HCT116 (cell line): ENCODE measurements at regions not wholly inside any gene's neighbourhood (a gene's known extent, or its start where the extent isn't known, plus 50 kb on each side); places are given as distances from the start of the nearest gene placed in this dataset.

Experiments
- ATAC-seq: fragments of 200-7000 bp; cut with Tn5 transposase; 2 replicates; pipeline ENCODE4 v1.9.1; 2020; ENCODE audit warnings: mild to moderate bottlenecking, moderate library complexity
- BruUV-seq: library from RNA; stranded (reverse); fragments of 400-500 nt; replicated peaks from 2 replicates; lab custom pipeline; 2021; lab: Mats Ljungman, UMichigan
- CTCF ChIA-PET: fragments of 300-600 bp; sonication (Branson Sonifier 250); formaldehyde crosslinking; loops from one replicate; lab custom pipeline; 2021; ENCODE audit warnings: antibody characterized with exemption; lab: Charles Lee
- POLR2A ChIA-PET: fragments of 300-600, 350-600 bp; sonication (Branson Sonifier 250); formaldehyde crosslinking; loops from one replicate; lab custom pipeline; 2021; ENCODE audit warnings: antibody characterized with exemption; lab: Charles Lee
- RAD21 ChIA-PET, 2 experiments: fragments of 300-600 bp; sonication (Branson Sonifier 250); formaldehyde crosslinking; loops; one replicate each; lab custom pipeline; 2023; ENCODE audit warnings: low total read pairs in 2 of 2; ENCODE audit not compliant: uncharacterized antibody in 2 of 2, unreplicated experiment in 2 of 2, low non-redundant PET in 1 of 2; lab: Charles Lee
- DNase-seq: peaks from one replicate; pipeline ENCODE4 v3.0.0-alpha.2; 2010; ENCODE audit warnings: low read depth, low spot score
- H2AFZ ChIP-seq: fragments of 200-600 bp; shearing (Covaris generic), sonication (generic); 2 replicates; pipeline ENCODE4 v1.6.1; 2017; ENCODE audit warnings: low read depth, mixed run types, mixed read lengths, antibody characterized with exemption, low read length; ENCODE audit not compliant: poor library complexity, severe bottlenecking
- H3K27ac ChIP-seq: 2 replicates; pipeline ENCODE4 v1.5.1; 2012; ENCODE audit warnings: low read depth, low read length
- H3K27me3 ChIP-seq: fragments of 200-600 bp; sonication (generic); 2 replicates; pipeline ENCODE4 v1.6.1; 2016; ENCODE audit warnings: mixed run types, low read length, mixed read lengths; ENCODE audit not compliant: insufficient read depth
- H3K36me3 ChIP-seq, 2 experiments: fragments of 200-500 bp in 1 of 2; fragments of 200-600 bp in 1 of 2; sonication (Bioruptor generic) in 1 of 2; sonication (generic) in 1 of 2; 2 replicates each; pipeline versions ENCODE4 v1.5.1 to v1.6.1; 2014 to 2016; ENCODE audit warnings: low read length in 2 of 2, inconsistent platforms in 1 of 2, mixed read lengths in 1 of 2, mixed run types in 1 of 2; ENCODE audit not compliant: insufficient read depth in 2 of 2, control insufficient read depth in 1 of 2
- H3K4me1 ChIP-seq, 2 experiments: fragments of 200-600 bp in 1 of 2; sonication (generic) in 1 of 2; 2 replicates each; pipeline versions ENCODE4 v1.5.1 to v1.6.1; 2012 to 2017; ENCODE audit warnings: low read length in 2 of 2, inconsistent platforms in 1 of 2, mild to moderate bottlenecking in 1 of 2, mixed read lengths in 1 of 2, mixed run types in 1 of 2, moderate library complexity in 1 of 2; ENCODE audit not compliant: insufficient read depth in 2 of 2, control insufficient read depth in 1 of 2
- H3K4me2 ChIP-seq: fragments of 200-600 bp; sonication (generic); 2 replicates; pipeline ENCODE4 v1.6.1; 2017; ENCODE audit warnings: mixed run types, low read length, mixed read lengths
- H3K4me3 ChIP-seq, 2 experiments: fragments of 200-600 bp in 1 of 2; sonication (generic) in 1 of 2; replicated peaks in 1 of 2; 2 replicates each; pipeline ENCODE4 v1.5.1; 2011 to 2016; ENCODE audit warnings: low read length in 2 of 2, control low read depth in 1 of 2, low read depth in 1 of 2, mild to moderate bottlenecking in 1 of 2, mixed read lengths in 1 of 2, mixed run types in 1 of 2
- H3K79me2 ChIP-seq: fragments of 200-600 bp; sonication (generic); 2 replicates; pipeline ENCODE4 v1.6.1; 2017; ENCODE audit warnings: mild to moderate bottlenecking, mixed run types, low read length, moderate library complexity, mixed read lengths; ENCODE audit not compliant: insufficient read depth
- H3K9ac ChIP-seq: fragments of 200-600 bp; sonication (generic); 2 replicates; pipeline ENCODE4 v1.6.1; 2016; ENCODE audit warnings: low read length, mixed read lengths
- H3K9me2 ChIP-seq: fragments of 200-600 bp; sonication (generic), shearing (Covaris generic); 2 replicates; pipeline ENCODE4 v1.6.1; 2017; ENCODE audit warnings: mixed run types, mild to moderate bottlenecking, moderate library complexity; ENCODE audit not compliant: insufficient read depth
- H3K9me3 ChIP-seq, 2 experiments: fragments of 200-500 bp in 1 of 2; fragments of 200-600 bp in 1 of 2; sonication (Bioruptor generic) in 1 of 2; sonication (generic) in 1 of 2; 2 replicates each; pipeline ENCODE4 v1.6.1; 2014 to 2017; ENCODE audit warnings: low read length in 2 of 2, mixed read lengths in 2 of 2, inconsistent platforms in 1 of 2, low read depth in 1 of 2, mild to moderate bottlenecking in 1 of 2, mixed run types in 1 of 2, moderate library complexity in 1 of 2; ENCODE audit not compliant: control insufficient read depth in 1 of 2, insufficient read depth in 1 of 2
- H4K20me1 ChIP-seq: fragments of 200-600 bp; sonication (generic), shearing (Covaris generic); 2 replicates; pipeline ENCODE4 v1.6.1; 2017; ENCODE audit warnings: mixed run types, mild to moderate bottlenecking, moderate library complexity; ENCODE audit not compliant: insufficient read depth
- ATF3 ChIP-seq: IDR thresholded peaks from 2 replicates; pipeline ENCODE4 v1.6.1; 2012
- CBX3 ChIP-seq: IDR thresholded peaks from 2 replicates; pipeline ENCODE4 v1.6.1; 2012; ENCODE audit warnings: low read depth
- ELF1 ChIP-seq: IDR thresholded peaks from 2 replicates; pipeline ENCODE4 v1.6.1; 2012; ENCODE audit warnings: low read depth, borderline replicate concordance
- EZH2 ChIP-seq: fragments of 200-600 bp; sonication (generic); IDR thresholded peaks from 2 replicates; pipeline ENCODE4 v1.6.1; 2017; ENCODE audit warnings: antibody characterized with exemption, mixed run types
- EZH2phosphoT487 ChIP-seq: fragments of 200-600 bp; IDR thresholded peaks from 2 replicates; pipeline ENCODE4 v1.6.1; 2018; ENCODE audit warnings: antibody characterized with exemption, borderline replicate concordance
- MAX ChIP-seq: IDR thresholded peaks from 2 replicates; pipeline ENCODE4 v1.6.1; 2012
- POLR2AphosphoS5 ChIP-seq: IDR thresholded peaks from 2 replicates; pipeline ENCODE4 v1.6.1; 2011; ENCODE audit warnings: mild to moderate bottlenecking, low read depth, low read length, moderate library complexity
- SIN3A ChIP-seq: IDR thresholded peaks from 2 replicates; pipeline ENCODE4 v1.6.1; 2012; ENCODE audit warnings: low read depth
- SP1 ChIP-seq: IDR thresholded peaks from 2 replicates; pipeline ENCODE4 v1.6.1; 2012; ENCODE audit warnings: low read depth
- SRF ChIP-seq: IDR thresholded peaks from 2 replicates; pipeline ENCODE4 v1.6.1; 2012; ENCODE audit warnings: low read depth
- TCF7L2 ChIP-seq: IDR thresholded peaks from 2 replicates; pipeline ENCODE4 v1.7.0; 2011; ENCODE audit warnings: borderline replicate concordance, inconsistent platforms; ENCODE audit not compliant: insufficient read depth, insufficient read length; ENCODE audit errors: extremely low read depth
- YY1 ChIP-seq: IDR thresholded peaks from 2 replicates; pipeline ENCODE4 v1.6.1; 2011; ENCODE audit warnings: low read length, low read depth, moderate library complexity, mild to moderate bottlenecking; ENCODE audit not compliant: insufficient replicate concordance; ENCODE audit errors: extremely low read depth
- ZFX ChIP-seq: fragments of 450-650 bp; IDR thresholded peaks from 2 replicates; pipeline ENCODE4 v1.6.1; 2017
- ZNF274 ChIP-seq: fragments of 200-500 bp; sonication (Bioruptor generic); IDR thresholded peaks from 2 replicates; pipeline ENCODE4 v1.6.1; 2014; ENCODE audit warnings: mild to moderate bottlenecking, low read depth, low read length, inconsistent platforms
- intact Hi-C: fragments of 100-400 bp; cut with micrococcal nuclease; formaldehyde crosslinking; loops from 2 replicates; pipeline ENCODE4 v1.10.0; 2022
- TF ChIP-seq, protein P1 (sequence below), 3 experiments: fragments of 200-600 bp in 1 of 3; sonication (generic) in 1 of 3; IDR thresholded peaks in 2 of 3; conservative IDR thresholded peaks in 1 of 3; 2 replicates each; pipeline ENCODE4 v1.5.1; 2012 to 2017; ENCODE audit warnings: low read depth in 2 of 3, low read length in 2 of 3, antibody characterized with exemption in 1 of 3, borderline replicate concordance in 1 of 3, control low read depth in 1 of 3, mild to moderate bottlenecking in 1 of 3, mixed read lengths in 1 of 3, mixed run types in 1 of 3, moderate library complexity in 1 of 3; ENCODE audit not compliant: insufficient read depth in 1 of 3
- TF ChIP-seq, protein P2 (sequence below): IDR thresholded peaks from 2 replicates; pipeline ENCODE4 v1.6.1; 2011; ENCODE audit warnings: mild to moderate bottlenecking, low read length, moderate library complexity; ENCODE audit not compliant: insufficient replicate concordance; ENCODE audit errors: extremely low read depth

DNA sequence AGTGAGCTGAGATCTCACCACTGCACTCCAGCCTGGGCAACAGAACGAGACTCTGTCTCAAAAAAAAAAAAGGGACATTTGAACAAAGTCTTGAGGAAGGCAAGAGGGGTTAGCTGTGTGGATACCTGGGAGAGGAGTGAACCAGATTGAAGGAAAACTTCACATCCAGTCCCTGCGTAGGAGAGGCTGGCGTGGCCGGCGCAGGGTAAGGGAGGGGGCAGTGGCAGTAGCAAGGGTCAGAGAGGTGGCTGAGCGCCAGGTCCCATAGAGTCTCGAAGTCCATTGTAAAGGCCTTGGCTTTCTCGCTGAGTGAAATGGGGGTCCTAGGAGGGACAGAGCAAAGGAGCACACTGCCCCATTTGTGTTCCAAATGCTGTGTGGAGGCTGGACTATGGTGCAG lies 171.8 kb upstream of the WSCD1 start:
- peaks cover 23% of the 10 kb centered on the region for H3K27me3 ChIP-seq
- no peaks in the 10 kb centered on the region for H3K36me3 ChIP-seq
- ChIA-PET POLR2A (no interaction called here), RAD21 (no interaction called here), CTCF (no interaction called here)
- intact Hi-C loops: no loop called here
- no peaks in the 10 kb centered on the region for H3K4me1 ChIP-seq
- H3K79me2 ChIP-seq: no peaks in the 10 kb centered on the region
- H4K20me1 ChIP-seq: no peaks in the 10 kb centered on the region
- no peak for DNase-seq
- no peak overlapping the region for H2AFZ ChIP-seq
- no peak overlapping the region for H3K27ac ChIP-seq
- ATAC-seq: no peak
- TF ChIP-seq ELF1 (no peak), MAX (no peak), CBX3 (no peak), SP1 (no peak), YY1 (no peak), EZH2phosphoT487 (no peak), EZH2 (no peak), POLR2AphosphoS5 (no peak), ATF3 (no peak), SIN3A (no peak), TCF7L2 (no peak), SRF (no peak), ZFX (no peak), ZNF274 (no peak)
- TF ChIP-seq, protein P1, sequence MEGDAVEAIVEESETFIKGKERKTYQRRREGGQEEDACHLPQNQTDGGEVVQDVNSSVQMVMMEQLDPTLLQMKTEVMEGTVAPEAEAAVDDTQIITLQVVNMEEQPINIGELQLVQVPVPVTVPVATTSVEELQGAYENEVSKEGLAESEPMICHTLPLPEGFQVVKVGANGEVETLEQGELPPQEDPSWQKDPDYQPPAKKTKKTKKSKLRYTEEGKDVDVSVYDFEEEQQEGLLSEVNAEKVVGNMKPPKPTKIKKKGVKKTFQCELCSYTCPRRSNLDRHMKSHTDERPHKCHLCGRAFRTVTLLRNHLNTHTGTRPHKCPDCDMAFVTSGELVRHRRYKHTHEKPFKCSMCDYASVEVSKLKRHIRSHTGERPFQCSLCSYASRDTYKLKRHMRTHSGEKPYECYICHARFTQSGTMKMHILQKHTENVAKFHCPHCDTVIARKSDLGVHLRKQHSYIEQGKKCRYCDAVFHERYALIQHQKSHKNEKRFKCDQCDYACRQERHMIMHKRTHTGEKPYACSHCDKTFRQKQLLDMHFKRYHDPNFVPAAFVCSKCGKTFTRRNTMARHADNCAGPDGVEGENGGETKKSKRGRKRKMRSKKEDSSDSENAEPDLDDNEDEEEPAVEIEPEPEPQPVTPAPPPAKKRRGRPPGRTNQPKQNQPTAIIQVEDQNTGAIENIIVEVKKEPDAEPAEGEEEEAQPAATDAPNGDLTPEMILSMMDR (IDR thresholded peaks at IDR 0.05 in 2 of 3, conservative IDR thresholded peaks at IDR 0.05 in 1 of 3; ENCODE audit: borderline replicate concordance in 1 of 3, insufficient read depth in 1 of 3, low read depth in 2 of 3, low read length in 2 of 3): no peak
- TF ChIP-seq, protein P2, sequence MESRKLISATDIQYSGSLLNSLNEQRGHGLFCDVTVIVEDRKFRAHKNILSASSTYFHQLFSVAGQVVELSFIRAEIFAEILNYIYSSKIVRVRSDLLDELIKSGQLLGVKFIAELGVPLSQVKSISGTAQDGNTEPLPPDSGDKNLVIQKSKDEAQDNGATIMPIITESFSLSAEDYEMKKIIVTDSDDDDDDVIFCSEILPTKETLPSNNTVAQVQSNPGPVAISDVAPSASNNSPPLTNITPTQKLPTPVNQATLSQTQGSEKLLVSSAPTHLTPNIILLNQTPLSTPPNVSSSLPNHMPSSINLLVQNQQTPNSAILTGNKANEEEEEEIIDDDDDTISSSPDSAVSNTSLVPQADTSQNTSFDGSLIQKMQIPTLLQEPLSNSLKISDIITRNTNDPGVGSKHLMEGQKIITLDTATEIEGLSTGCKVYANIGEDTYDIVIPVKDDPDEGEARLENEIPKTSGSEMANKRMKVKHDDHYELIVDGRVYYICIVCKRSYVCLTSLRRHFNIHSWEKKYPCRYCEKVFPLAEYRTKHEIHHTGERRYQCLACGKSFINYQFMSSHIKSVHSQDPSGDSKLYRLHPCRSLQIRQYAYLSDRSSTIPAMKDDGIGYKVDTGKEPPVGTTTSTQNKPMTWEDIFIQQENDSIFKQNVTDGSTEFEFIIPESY: no peak
- H3K9me3 ChIP-seq: no peaks in the 10 kb centered on the region
- no peak overlapping the region for H3K9ac ChIP-seq
- BruUV-seq: no TSS peak
- no peak overlapping the region for H3K4me2 ChIP-seq
- no peak overlapping the region for H3K4me3 ChIP-seq
- no peaks in the 10 kb centered on the region for H3K9me2 ChIP-seq
